ENCODE measurements at regions not wholly inside any gene's neighbourhood (a gene's known extent, or its start where the extent isn't known, plus 50 kb on each side); places are given as distances from the start of the nearest gene placed in this dataset.

DNA sequence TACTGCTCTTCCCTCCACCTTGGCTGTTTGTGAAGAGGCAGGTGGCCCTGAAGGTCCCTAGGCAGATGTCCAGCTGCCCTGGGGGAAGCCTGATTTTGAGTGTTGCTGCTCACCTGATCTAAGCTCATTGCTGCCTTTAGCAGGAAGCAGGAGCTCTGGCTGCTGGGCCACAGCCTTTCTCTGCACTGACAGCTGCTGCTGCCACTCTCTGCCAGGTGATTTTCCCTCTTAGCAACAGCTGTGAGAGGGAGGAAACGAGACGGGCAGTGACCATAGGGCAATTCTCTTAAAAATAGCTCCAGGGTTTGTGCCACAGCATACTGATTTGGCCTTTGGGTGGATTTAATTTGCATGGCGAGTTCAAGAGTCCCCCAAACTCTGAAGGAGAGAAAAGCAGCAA, 415.8 kb upstream of the SEMA6D start:
- H3K4me2 ChIP-seq (ENCODE audit: low read length), result no peak overlapping the region
- H3K4me1 ChIP-seq (ENCODE audit: control insufficient read depth in 1 of 2, insufficient read depth in 2 of 2, low read length in 2 of 2), result no peaks in the 10 kb centered on the region
- intact Hi-C loops (cut with micrococcal nuclease), result no loop called here
- H3K27ac ChIP-seq (ENCODE audit: low read depth, low read length), result no peak overlapping the region
- no peaks in the 10 kb centered on the region for H3K79me2 ChIP-seq (ENCODE audit: insufficient read depth, low read length)
- RAD21 ChIA-PET (ENCODE audit: low non-redundant PET in 1 of 2, low total read pairs in 2 of 2, uncharacterized antibody in 2 of 2, unreplicated experiment in 2 of 2), result no interaction called here
- CTCF ChIA-PET, result no interaction called here
- TF ChIP-seq ZFX (IDR thresholded peaks at IDR 0.05) (no peak), POLR2AphosphoS5 (IDR thresholded peaks at IDR 0.05; ENCODE audit: low read depth, low read length) (no peak), EZH2phosphoT487 (IDR thresholded peaks at IDR 0.05; ENCODE audit: borderline replicate concordance) (no peak), JUND (IDR thresholded peaks at IDR 0.05) (no peak), EGR1 (IDR thresholded peaks at IDR 0.05; ENCODE audit: low read depth) (no peak), EZH2 (IDR thresholded peaks at IDR 0.05) (no peak), SP1 (IDR thresholded peaks at IDR 0.05; ENCODE audit: low read depth) (no peak), ZNF274 (IDR thresholded peaks at IDR 0.05; ENCODE audit: low read depth, low read length) (no peak), CEBPB (IDR thresholded peaks at IDR 0.05; ENCODE audit: low read depth) (no peak), SRF (IDR thresholded peaks at IDR 0.05; ENCODE audit: low read depth) (no peak), POLR2A (IDR thresholded peaks at IDR 0.05; ENCODE audit: borderline replicate concordance, extremely low read depth, insufficient read depth, insufficient read length) (no peak), YY1 (IDR thresholded peaks at IDR 0.05; ENCODE audit: extremely low read depth, insufficient replicate concordance, low read depth, low read length) (no peak), TCF7L2 (IDR thresholded peaks at IDR 0.05; ENCODE audit: borderline replicate concordance, extremely low read depth, insufficient read depth, insufficient read length) (no peak), RAD21 (IDR thresholded peaks at IDR 0.05; ENCODE audit: low read depth) (no peak), FOSL1 (IDR thresholded peaks at IDR 0.05; ENCODE audit: low read depth) (no peak)
- TF ChIP-seq, protein P1, sequence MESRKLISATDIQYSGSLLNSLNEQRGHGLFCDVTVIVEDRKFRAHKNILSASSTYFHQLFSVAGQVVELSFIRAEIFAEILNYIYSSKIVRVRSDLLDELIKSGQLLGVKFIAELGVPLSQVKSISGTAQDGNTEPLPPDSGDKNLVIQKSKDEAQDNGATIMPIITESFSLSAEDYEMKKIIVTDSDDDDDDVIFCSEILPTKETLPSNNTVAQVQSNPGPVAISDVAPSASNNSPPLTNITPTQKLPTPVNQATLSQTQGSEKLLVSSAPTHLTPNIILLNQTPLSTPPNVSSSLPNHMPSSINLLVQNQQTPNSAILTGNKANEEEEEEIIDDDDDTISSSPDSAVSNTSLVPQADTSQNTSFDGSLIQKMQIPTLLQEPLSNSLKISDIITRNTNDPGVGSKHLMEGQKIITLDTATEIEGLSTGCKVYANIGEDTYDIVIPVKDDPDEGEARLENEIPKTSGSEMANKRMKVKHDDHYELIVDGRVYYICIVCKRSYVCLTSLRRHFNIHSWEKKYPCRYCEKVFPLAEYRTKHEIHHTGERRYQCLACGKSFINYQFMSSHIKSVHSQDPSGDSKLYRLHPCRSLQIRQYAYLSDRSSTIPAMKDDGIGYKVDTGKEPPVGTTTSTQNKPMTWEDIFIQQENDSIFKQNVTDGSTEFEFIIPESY (IDR thresholded peaks at IDR 0.05; ENCODE audit: extremely low read depth, insufficient replicate concordance, low read length), result no peak
- TF ChIP-seq, protein P2, sequence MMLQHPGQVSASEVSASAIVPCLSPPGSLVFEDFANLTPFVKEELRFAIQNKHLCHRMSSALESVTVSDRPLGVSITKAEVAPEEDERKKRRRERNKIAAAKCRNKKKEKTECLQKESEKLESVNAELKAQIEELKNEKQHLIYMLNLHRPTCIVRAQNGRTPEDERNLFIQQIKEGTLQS (IDR thresholded peaks at IDR 0.05), result no peak
- TF ChIP-seq, protein P3, sequence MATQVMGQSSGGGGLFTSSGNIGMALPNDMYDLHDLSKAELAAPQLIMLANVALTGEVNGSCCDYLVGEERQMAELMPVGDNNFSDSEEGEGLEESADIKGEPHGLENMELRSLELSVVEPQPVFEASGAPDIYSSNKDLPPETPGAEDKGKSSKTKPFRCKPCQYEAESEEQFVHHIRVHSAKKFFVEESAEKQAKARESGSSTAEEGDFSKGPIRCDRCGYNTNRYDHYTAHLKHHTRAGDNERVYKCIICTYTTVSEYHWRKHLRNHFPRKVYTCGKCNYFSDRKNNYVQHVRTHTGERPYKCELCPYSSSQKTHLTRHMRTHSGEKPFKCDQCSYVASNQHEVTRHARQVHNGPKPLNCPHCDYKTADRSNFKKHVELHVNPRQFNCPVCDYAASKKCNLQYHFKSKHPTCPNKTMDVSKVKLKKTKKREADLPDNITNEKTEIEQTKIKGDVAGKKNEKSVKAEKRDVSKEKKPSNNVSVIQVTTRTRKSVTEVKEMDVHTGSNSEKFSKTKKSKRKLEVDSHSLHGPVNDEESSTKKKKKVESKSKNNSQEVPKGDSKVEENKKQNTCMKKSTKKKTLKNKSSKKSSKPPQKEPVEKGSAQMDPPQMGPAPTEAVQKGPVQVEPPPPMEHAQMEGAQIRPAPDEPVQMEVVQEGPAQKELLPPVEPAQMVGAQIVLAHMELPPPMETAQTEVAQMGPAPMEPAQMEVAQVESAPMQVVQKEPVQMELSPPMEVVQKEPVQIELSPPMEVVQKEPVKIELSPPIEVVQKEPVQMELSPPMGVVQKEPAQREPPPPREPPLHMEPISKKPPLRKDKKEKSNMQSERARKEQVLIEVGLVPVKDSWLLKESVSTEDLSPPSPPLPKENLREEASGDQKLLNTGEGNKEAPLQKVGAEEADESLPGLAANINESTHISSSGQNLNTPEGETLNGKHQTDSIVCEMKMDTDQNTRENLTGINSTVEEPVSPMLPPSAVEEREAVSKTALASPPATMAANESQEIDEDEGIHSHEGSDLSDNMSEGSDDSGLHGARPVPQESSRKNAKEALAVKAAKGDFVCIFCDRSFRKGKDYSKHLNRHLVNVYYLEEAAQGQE (IDR thresholded peaks at IDR 0.05; ENCODE audit: low read depth), result no peak
- TF ChIP-seq, protein P4, sequence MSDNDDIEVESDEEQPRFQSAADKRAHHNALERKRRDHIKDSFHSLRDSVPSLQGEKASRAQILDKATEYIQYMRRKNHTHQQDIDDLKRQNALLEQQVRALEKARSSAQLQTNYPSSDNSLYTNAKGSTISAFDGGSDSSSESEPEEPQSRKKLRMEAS (IDR thresholded peaks at IDR 0.05), result no peak
- TF ChIP-seq, protein P5, sequence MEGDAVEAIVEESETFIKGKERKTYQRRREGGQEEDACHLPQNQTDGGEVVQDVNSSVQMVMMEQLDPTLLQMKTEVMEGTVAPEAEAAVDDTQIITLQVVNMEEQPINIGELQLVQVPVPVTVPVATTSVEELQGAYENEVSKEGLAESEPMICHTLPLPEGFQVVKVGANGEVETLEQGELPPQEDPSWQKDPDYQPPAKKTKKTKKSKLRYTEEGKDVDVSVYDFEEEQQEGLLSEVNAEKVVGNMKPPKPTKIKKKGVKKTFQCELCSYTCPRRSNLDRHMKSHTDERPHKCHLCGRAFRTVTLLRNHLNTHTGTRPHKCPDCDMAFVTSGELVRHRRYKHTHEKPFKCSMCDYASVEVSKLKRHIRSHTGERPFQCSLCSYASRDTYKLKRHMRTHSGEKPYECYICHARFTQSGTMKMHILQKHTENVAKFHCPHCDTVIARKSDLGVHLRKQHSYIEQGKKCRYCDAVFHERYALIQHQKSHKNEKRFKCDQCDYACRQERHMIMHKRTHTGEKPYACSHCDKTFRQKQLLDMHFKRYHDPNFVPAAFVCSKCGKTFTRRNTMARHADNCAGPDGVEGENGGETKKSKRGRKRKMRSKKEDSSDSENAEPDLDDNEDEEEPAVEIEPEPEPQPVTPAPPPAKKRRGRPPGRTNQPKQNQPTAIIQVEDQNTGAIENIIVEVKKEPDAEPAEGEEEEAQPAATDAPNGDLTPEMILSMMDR (IDR thresholded peaks at IDR 0.05 in 2 of 3, conservative IDR thresholded peaks at IDR 0.05 in 1 of 3; ENCODE audit: borderline replicate concordance in 1 of 3, insufficient read depth in 1 of 3, low read depth in 2 of 3, low read length in 2 of 3), result no peak
- no peaks in the 10 kb centered on the region for H4K20me1 ChIP-seq (ENCODE audit: insufficient read depth)
- no peaks in the 10 kb centered on the region for H3K9me2 ChIP-seq (ENCODE audit: insufficient read depth)
- no peak overlapping the region for H3K4me3 ChIP-seq (replicated peaks in 1 of 2; ENCODE audit: low read depth in 1 of 2, low read length in 2 of 2)
- no peaks in the 10 kb centered on the region for H3K27me3 ChIP-seq (ENCODE audit: insufficient read depth, low read length)
- ATAC-seq, result no peak
- peaks cover 14 to 50% of the 10 kb centered on the region in 2 experiments; a peak in 2 of 4 replicates for H3K9me3 ChIP-seq (ENCODE audit: control insufficient read depth in 1 of 2, insufficient read depth in 1 of 2, low read depth in 1 of 2, low read length in 2 of 2)
- no peak overlapping the region for H2AFZ ChIP-seq (ENCODE audit: low read depth, low read length, poor library complexity, severe bottlenecking)
- no TSS peak for BruUV-seq (replicated peaks)
- POLR2A ChIA-PET, result no interaction called here
- H3K9ac ChIP-seq (ENCODE audit: low read length), result no peak overlapping the region
- DNase-seq (ENCODE audit: low read depth, low spot score), result no peak
- no peaks in the 10 kb centered on the region for H3K36me3 ChIP-seq (ENCODE audit: control insufficient read depth in 1 of 2, insufficient read depth in 2 of 2, low read length in 2 of 2)

Data from HCT116 (cell line).